K562 (cell line): ENCODE measurements at regions not wholly inside any gene's neighbourhood (a gene's known extent, or its start where the extent isn't known, plus 50 kb on each side); places are given as distances from the start of the nearest gene placed in this dataset.

Source experiments
- FOXK2 ChIP-seq, 2 experiments: fragments of 450-650 bp; IDR thresholded peaks in 1 of 2; conservative IDR thresholded peaks in 1 of 2; 2 replicates each; pipeline ENCODE4 v1.6.1; 2016; ENCODE audit warnings: low read depth in 2 of 2, mild to moderate bottlenecking in 1 of 2
- IRF2 ChIP-seq: sonication (generic); formaldehyde crosslinking; IDR thresholded peaks from 2 replicates; pipeline ENCODE4 v1.8.1; 2022; ENCODE audit warnings: mild to moderate bottlenecking, missing genetic modification reagents
- STAT5A ChIP-seq: IDR thresholded peaks from 2 replicates; pipeline ENCODE4 v1.6.1; 2012; ENCODE audit warnings: low read length, inconsistent platforms, borderline replicate concordance
- TCF7L2 ChIP-seq: fragments of 150-350 bp; IDR thresholded peaks from 2 replicates; pipeline ENCODE4 v1.6.1; 2016; ENCODE audit warnings: low read depth, mild to moderate bottlenecking, low read length, moderate library complexity
- ZNF175 ChIP-seq: fragments of 200-800 bp; sonication (Bioruptor generic); IDR thresholded peaks from 2 replicates; pipeline ENCODE4 v1.6.1; 2016; ENCODE audit warnings: low read depth, mild to moderate bottlenecking, missing genetic modification characterization, missing compliant biosample characterization
- TF ChIP-seq, protein P1 (sequence below), 3 experiments: IDR thresholded peaks in 2 of 3; conservative IDR thresholded peaks in 1 of 3; 2 replicates each; pipeline ENCODE4 v1.5.1; 2011 to 2012; ENCODE audit warnings: low read length in 3 of 3, mild to moderate bottlenecking in 3 of 3, control low read depth in 2 of 3, improper control_type of control experiment in 1 of 3, inconsistent platforms in 1 of 3, low read depth in 1 of 3, mixed read lengths in 1 of 3, moderate library complexity in 1 of 3; ENCODE audit not compliant: insufficient read depth in 2 of 3

DNA sequence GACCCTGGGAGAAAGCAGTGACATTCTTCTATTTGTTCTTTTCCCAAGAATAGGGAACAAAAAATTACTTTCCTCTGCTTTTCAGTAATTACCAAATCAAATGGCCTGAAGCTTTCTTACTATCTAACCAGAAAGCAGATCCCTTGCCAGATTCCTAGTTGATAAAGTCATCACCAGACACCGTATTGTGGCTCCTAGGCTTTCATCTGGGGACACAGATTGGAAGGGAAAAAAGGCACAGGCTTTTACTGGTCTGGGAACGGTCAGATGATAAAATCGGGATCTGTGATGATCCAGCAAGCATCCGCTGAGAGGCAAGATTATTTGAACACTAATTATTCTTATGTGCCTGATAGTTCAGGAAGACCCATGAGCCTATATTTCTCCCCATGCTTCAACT is 79.1 kb upstream of the BCL2L14 start:
- TF ChIP-seq ZNF175 (CRISPR knock-in tag) (no peak), TCF7L2 (no peak), FOXK2 (conservative IDR thresholded peaks at IDR 0.05 in 1 of 2, IDR thresholded peaks at IDR 0.05 in 1 of 2; ENCODE audit: low read depth in 2 of 2) (no peak), STAT5A (no peak), IRF2 (CRISPR knock-in tag) (no peak)
- TF ChIP-seq, protein P1, sequence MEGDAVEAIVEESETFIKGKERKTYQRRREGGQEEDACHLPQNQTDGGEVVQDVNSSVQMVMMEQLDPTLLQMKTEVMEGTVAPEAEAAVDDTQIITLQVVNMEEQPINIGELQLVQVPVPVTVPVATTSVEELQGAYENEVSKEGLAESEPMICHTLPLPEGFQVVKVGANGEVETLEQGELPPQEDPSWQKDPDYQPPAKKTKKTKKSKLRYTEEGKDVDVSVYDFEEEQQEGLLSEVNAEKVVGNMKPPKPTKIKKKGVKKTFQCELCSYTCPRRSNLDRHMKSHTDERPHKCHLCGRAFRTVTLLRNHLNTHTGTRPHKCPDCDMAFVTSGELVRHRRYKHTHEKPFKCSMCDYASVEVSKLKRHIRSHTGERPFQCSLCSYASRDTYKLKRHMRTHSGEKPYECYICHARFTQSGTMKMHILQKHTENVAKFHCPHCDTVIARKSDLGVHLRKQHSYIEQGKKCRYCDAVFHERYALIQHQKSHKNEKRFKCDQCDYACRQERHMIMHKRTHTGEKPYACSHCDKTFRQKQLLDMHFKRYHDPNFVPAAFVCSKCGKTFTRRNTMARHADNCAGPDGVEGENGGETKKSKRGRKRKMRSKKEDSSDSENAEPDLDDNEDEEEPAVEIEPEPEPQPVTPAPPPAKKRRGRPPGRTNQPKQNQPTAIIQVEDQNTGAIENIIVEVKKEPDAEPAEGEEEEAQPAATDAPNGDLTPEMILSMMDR (IDR thresholded peaks at IDR 0.05 in 2 of 3, conservative IDR thresholded peaks at IDR 0.05 in 1 of 3; ENCODE audit: insufficient read depth in 2 of 3, low read depth in 1 of 3, low read length in 3 of 3), result no peak
